ENCODE measurements at regions not wholly inside any gene's neighbourhood (a gene's known extent, or its start where the extent isn't known, plus 50 kb on each side); places are given as distances from the start of the nearest gene placed in this dataset.
"Not testable (repeated sequence)": the region's sequence is repeated elsewhere in the genome, so short reads cannot be mapped to it uniquely, and the experiment has no call there.

- not testable (repeated sequence) for TF ChIP-seq CTCF (IDR thresholded peaks at IDR 0.05); TCF7L2 (IDR thresholded peaks at IDR 0.05; ENCODE audit: low read depth, low read length)
Observed at GRCh38 chr1:234807705-234808104, 197.7 kb upstream of the IRF2BP2 start.

Measured in Panc1 (cell line).